Right ventricle myocardium superior (tissue), 1 donor: ENCODE measurements at regions not wholly inside any gene's neighbourhood (a gene's known extent, or its start where the extent isn't known, plus 50 kb on each side); places are given as distances from the start of the nearest gene placed in this dataset.
"Not testable (repeated sequence)": the region's sequence is repeated elsewhere in the genome, so short reads cannot be mapped to it uniquely, and the experiment has no call there.

Source experiments
- ATAC-seq: fragments of 200-7000 bp; cut with Tn5 transposase; one replicate; pipeline ENCODE4 v1.9.1; 2020; ENCODE audit warnings: mild to moderate bottlenecking; ENCODE audit not compliant: poor library complexity
- DNase-seq: peaks from one replicate; pipeline ENCODE4 v3.0.0-alpha.2; 2020
- intact Hi-C: fragments of 100-400 bp; cut with DNase I; formaldehyde crosslinking; loops from one replicate; pipeline ENCODE4 v1.11.2; 2022
- donor health status: DM: no; HTN: yes; CAD: no; lungs with severe emphysema.

DNA sequence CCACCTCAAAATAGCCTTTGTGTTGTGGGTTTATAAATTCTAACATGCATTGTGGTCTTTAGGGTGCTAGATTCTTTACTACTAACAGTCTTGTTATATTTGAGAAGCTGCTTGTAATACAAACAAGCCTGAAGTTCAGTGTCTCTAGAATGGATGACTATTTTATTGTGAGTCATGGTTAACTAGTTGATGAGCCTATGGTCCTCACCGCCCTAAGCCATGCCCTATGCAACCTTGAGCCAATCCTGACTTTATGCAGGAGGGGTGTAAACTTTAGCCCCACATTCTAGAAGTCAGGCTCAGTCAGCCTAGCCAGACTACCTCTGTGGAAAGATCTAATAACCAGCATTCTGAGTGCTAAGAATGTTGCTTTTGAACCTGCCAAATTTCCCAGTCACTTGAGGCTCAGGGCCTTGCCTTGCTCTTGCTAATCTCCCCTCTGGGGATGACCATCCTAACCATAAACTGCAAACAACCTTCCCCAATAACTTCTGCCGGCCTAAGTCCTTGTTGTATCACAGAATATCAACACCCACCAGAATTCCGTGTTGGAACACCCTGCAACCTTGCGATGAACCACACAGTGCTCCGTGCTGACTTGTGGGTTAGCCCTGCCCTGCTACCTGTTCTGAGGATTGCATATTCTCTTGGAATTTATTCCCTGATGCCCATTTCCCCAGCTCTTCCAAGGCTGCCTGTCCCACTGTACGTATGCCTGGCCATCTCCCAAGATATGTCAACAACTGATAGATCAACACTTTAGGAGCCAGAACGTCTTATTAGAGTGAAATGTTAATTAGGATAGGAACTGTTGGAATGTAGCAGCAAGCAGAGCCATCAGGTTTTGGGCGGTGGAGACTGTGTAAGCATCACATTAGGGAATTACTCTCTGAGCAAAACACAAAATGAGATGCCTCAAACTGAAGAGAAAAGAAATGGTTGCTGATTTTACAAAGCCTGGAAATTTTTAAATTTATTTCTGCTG is 71.7 kb upstream of the CEP85L start:
- no peak for DNase-seq
- ATAC-seq, result no peak
- intact Hi-C loops, result no loop called here

DNA sequence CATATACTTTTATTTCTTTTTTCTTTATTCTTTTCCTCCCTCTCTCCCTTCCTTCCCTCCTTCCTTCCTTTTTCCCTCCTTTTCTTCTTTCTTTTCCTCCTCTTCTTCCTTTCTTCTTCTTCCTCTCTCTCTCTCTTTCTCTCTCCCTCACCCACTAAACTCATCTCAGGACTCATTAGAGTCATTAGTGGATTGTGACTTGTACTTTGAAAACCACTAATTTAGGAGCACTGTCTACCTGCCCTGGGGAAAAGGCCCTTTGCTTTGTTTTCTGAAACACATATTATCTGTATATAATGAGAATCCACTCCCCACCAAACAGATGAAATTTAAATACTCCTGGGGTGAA is 68.7 kb upstream of the CEP85L start:
- no peak for DNase-seq
- intact Hi-C loops, result no loop called here
- ATAC-seq, result no peak

DNA sequence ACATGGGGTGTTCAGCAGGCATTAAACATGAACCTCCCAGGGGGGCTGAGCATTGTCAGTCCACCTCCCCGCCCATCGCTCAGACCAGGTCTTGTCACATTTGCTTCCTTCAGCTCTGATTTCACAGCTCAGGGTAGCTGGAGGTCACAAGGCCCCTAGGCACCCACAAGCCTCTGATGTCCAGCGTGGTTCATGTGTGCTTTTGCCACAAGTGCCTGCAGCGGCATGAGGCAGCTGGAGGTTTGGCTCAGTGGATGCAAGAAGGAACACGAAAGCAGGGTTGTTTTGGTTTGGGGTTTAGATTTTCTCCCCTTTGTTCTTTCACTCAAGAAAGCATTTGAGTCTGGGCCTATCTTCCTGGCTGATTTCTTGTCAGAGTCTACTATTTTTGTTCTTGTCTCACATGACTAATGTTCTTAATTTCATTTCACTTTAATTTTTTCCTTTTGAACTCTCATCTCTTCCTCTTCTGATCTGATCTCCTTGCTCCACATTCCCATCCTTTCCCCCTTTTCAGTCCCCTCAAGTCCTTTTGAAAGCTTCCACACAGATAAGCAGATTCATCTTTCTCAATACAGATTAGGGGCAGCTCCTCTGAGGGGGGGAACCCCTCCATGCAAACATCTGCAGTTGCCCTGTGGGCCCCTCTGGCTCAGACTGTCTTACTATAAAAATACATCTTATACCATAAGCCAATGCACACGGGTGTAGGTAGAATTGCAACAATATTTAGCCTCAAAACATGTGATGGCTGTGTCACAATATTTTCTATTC is 68.1 kb upstream of the CEP85L start:
- ATAC-seq (no peak), DNase-seq (no peak)
- intact Hi-C loops, result no loop called here

DNA sequence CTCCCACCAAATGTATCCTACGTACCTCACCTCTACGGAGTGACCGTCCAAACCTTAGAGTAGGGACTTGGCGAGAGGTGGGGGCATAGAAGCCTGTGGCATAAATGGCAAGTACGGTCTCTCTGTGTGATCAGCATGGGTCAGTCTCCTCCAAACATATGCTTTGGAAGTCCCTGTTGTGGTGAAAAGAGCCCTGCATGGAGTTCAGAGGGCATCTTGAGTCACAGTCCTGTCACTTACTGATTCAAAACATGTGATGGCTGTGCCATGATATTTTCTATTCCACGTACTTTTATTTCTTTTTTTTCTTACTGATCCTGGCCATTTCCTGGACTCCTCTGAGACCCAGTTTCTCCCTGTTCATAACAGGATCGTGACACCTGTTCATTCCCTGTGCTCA is 67.5 kb upstream of the CEP85L start:
- DNase-seq (no peak), ATAC-seq (no peak)
- intact Hi-C loops, result no loop called here

DNA sequence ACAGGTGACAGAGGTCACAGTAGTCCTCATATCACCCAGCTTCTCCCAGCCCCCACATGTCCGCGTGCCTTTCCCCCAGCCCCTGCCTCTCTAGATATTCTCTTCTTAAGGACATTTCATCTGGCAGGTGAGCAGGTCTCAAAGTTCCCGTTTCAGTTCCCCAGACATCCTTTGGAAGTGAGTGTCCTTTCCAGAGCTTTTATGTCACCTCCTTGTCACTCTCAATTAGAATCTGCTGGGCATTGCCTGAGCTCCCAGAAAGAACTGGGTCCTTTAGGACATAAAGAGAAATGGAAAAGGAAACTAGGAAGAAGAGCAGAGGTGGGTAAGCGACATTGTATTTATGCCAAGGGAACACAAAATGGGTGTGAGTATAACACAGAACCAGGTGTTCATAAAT is 66.9 kb upstream of the CEP85L start:
- intact Hi-C loops, result no loop called here
- DNase-seq, result no peak
- ATAC-seq, result no peak

DNA sequence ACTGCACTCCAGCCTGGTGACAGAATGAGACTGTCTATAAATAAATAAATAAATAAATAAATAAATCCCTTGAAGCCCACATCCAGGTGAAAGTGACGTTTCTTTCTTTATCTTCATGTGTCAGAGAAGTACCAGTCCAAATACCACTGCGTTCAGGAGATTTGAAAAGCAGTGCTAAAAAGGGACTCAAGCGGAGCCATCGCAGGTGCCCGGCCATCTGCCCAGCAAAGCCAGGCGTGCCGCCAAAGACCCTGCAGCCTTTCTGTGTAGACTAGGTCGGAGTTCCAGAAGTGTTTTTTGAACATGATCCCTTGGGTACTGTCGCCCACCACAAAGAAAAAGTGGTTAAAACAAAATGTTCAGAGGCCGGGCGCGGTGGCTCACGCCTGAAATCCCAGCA is 65.7 kb upstream of the CEP85L start:
- intact Hi-C loops, result no loop called here
- no peak for ATAC-seq

DNA sequence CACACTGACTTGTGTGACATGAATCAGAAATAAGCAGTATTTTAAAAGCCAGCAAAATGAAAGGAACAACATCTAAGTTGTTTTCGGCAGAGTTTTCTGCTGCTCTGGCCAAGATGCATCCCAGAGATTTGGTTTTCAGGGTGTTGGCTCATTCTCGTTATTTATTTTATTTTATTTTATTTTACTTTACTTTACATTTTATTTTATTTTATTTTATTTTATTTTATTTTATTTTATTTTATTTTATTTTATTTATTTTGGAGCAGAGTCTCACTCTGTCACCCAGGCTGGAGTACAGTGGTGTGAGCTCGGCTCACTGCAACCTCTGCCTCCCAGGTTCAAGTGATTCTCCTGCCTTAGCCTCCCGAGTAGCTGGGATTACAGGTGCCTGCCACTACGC is 64.5 kb upstream of the CEP85L start:
- ATAC-seq, DNase-seq, intact Hi-C loops: not testable (repeated sequence)

More for the DNA sequence above, 65.7 kb upstream of the CEP85L start:
- DNase-seq, result no peak

DNA sequence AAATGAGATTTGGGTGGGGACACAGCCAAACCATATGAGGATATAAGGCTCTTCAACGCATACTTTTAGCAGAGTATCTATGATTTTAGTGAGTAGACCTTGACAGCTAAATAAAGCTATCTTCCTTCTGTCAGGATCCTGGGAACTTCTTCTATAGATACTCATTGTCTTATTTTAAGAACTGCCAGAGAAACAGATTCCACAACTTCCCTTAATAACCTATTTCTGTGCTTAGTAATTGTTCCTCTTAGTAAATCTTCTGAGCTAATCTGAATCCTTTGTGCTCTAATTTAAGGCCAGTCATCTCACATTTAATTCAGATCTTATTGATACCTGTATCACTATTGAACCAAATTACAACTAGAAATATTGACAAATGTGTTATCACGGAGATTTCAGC is 64.0 kb upstream of the CEP85L start:
- ATAC-seq, result no peak
- DNase-seq, result no peak
- intact Hi-C loops, result no loop called here

DNA sequence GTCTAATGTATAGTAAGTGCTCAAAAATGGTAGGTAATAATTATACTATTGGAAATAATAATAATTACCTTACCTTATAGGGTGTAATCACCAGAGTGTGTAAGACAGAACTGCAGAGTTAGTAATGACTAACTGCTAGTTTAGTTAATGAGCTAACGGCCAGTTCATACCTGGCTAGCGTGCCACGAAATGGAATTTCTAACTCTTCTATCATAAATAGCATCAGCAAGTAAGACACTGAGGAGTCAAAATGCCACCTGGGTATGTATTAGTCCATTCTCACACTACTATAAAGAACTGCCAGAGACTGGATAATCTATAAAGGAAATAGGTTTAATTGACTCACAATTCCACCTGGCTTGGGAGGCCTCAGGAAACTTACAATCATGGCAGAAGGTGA is 63.4 kb upstream of the CEP85L start:
- intact Hi-C loops, result no loop called here
- DNase-seq (no peak), ATAC-seq (no peak)

DNA sequence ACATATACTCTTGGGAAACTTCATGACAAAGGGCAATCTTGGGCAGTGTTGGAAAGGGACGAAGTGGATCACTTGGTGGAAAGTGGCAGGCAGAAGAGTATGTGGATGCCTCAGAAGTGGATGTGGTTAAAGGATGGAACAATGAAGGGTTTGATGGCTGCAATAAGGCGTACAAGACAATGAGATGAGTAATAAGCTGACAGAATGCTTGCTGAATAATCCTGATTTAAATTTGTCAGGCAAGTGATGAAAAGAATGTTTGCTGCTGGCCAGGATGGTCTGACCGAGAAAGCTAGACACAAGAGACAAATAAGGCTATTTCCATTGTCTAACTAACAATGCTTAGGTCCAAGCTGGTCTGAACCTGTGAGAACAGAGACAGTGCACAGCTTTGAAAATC is 61.6 kb upstream of the CEP85L start:
- intact Hi-C loops, result no loop called here
- ATAC-seq (no peak), DNase-seq (no peak)

DNA sequence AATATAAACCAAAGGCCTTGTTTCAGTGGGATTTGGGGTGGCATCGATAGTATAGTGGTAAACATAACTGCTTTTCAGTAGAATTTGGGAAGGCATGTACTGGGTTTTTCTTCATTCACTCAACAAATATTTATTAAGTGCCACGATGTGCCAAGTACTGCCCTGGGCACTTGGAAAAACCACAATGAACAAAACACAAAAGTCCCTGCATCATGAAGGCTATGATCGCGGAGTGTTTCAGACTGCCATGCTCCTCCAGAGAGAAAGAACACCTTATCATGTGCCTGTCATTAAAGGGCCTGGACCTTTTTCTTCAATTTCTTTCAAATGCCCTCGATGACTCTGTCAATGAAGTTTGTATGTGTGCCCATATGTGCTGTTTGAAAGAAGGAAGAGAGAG is 59.2 kb upstream of the CEP85L start:
- ATAC-seq, result no peak
- no peak for DNase-seq
- intact Hi-C loops, result no loop called here

DNA sequence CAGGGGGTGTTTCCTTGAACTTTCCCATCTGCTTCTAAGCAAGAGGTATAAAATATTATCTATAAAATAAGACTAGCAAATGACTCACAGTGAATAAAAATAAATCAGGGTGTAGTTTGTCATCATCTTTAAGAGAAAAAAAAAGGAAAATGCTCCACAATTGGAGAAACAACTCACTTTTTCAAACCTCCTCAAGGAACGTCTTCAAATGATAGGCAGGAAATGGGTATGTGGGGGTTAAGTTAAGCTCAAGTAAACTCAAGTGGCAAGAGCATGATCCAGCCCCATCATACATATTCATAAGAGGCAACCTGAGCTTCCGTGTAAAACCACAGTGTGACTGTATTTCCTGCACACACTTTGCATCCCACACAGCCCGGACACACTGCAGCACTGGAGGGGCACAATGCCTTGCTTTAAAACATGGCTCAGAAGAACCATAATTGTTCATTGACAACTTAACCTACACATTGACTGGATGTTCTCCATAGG is 58.5 kb upstream of the CEP85L start:
- no peak for DNase-seq
- intact Hi-C loops, result no loop called here
- peak; percentile 16 for ATAC-seq

DNA sequence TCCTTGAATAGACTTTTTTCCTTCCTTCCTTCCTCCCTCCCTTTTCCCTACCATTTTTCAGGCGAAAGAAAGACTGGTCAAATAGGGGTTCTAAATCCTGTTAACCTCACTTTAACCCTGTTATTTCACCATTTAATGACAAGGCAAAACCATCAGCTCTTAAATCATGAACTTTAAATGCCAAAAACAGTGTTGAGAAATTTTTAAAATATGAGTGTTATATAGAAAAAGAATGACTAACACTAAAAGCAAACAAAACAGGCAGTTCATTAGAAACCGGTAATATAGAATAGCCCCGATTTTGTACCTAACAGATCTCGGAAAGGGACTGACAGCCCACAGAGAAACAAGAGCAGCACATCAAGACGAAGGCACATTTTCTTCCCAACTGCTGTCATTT is 57.4 kb upstream of the CEP85L start:
- intact Hi-C loops, result no loop called here

DNA sequence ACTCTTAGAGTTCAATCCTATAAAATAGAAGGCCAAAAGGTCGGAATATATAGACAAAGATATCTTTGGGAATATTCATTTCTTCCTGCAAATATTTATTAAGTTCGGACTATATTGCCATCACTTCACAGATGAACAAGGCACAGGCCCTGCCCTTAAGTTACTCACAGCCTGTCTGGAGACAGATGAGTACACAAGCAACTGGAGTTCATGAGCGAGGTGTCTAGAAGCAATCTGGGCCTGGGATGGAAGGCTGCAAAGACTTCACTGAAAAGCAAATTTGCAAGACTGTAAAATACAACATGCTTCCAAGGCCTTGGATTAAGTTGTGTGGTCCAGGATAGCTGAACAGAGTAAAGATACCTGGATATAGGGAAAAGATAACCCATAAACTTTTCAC is 56.7 kb upstream of the CEP85L start:
- intact Hi-C loops, result no loop called here
- DNase-seq (no peak), ATAC-seq (no peak)

More for the DNA sequence above, 57.4 kb upstream of the CEP85L start:
- no peak for ATAC-seq
- DNase-seq, result no peak

DNA sequence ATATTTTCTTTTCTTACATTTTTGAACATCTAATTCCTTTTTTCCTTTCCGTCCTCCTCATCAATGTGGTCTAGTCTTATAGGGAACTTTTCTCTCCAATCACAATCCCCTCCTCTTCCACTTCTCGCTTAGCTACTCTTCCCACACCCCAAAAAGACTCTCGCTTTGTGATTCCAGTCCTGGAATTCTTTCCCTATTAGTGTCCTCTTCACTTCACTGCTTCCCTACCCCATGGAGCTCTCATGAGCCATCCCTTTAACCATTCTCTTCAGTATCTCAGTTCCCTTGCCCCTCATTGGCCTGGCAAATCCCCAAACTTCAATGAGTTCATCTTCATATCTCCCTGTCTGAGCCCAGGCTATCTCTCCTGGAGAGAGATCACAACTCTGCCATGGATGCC is 55.3 kb upstream of the CEP85L start:
- intact Hi-C loops, result no loop called here
- ATAC-seq (no peak), DNase-seq (no peak)

DNA sequence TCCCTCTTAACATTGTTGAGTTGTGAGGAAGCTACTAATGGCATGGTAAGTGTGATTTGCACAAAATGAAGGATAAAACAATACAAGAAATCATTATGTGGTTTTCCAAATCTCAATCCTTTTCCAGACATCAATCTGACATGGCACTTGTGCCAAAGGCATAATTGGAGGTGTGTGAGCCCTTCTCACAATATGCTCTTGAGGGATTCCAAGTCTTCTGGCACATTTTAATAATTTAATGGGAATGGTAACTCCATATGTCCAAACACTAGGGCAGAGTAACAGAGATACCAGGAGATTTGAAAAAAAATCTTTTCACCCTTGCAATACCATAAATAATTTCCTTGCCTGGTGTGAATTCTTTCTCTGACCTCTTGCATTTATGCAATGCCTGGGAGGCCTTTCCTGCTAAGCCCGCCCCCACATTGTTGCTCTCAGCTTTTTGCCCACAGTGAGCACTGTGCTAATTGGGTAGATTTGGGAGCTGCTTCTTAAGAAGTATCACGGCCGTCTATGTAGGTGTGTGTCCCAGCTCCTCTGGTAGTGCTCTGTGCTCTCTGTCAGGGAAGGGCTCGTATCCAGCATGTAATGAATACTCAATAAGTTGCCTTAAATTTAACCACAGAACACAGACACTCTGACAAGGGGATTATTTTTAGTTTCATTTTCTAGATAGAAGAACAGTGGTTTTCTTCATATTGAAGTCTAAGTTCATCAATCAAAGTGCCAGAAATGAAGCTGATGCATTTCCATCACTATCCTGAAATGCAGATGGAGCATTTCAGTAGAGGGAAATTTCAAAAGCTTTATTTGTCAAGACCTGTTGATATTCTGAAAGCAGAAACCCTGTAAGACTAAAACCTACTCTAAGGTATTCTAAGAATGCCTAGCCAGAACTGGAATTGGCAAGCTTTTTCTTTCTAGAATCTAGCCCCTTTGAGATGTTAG is 54.4 kb upstream of the CEP85L start:
- ATAC-seq (peak; percentile 8), DNase-seq (no peak)
- intact Hi-C loops, result no loop called here

DNA sequence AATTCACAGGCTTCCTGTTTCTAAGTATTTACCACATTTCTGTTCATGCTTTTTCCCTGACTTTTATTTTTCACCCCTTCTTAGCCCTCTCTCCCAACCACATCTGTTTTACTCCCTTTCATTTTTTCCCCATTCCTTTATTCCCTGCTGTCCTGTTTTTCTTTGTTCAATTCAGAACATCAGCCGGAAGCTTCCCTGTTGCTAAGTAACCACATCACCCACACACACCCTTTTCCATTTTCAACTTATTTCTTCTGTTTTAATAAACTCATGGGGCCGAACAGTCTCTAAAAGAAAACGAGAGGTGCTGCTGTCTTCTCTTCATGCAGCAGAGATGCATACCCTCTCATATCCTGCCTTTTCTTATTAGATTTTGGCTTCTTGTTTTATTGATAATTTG is 53.5 kb upstream of the CEP85L start:
- ATAC-seq, result no peak
- intact Hi-C loops, result no loop called here
- no peak for DNase-seq

DNA sequence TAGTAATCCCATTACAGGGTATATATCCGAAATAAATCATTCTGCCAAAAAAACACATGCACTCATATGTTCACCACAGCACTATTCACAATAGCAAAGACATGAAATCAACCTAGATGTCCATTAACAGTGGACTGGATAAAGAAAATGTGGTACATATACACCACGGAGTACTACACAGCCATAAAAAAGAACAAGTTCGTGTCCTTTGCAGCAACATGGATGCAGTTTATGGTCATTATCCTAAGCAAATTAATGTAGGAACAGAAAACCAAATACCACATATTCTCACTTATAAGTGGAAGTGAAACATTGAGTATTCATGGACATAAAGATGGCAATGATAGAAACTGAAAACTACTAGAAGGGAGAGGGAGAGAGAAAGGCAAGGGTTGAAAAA is 49.9 kb upstream of the CEP85L start:
- DNase-seq, ATAC-seq, intact Hi-C loops: not testable (repeated sequence)
